Activated T-helper 1 cell treated with anti-CD3 and anti-CD28 coated beads, Interleukin-12 subunit alpha, Interleukin-12 subunit beta, Interleukin-2, Interleukin-4 antibody, amounts not matched to agents 30 ng/mL and 10 ng/mL and 1 ng/mL, durations not matched to agents 14 hours and 24 hours and 36 hours (primary cell): ENCODE measurements at regions not wholly inside any gene's neighbourhood (a gene's known extent, or its start where the extent isn't known, plus 50 kb on each side); places are given as distances from the start of the nearest gene placed in this dataset.
"Not testable (repeated sequence)": the region's sequence is repeated elsewhere in the genome, so short reads cannot be mapped to it uniquely, and the experiment has no call there.

ENCODE experiments used
- DNase-seq: peaks from one replicate; pipeline ENCODE4 v3.0.0; 2021; ENCODE audit warnings: low spot score
- H3K27ac Mint-ChIP-seq: one replicate; pipeline ENCODE4 v1.8.0; 2021; ENCODE audit warnings: mild to moderate bottlenecking, mixed read lengths
- H3K27me3 Mint-ChIP-seq: one replicate; pipeline ENCODE4 v1.8.0; 2022; ENCODE audit warnings: mild to moderate bottlenecking, moderate library complexity, mixed read lengths; ENCODE audit not compliant: insufficient read depth
- H3K36me3 Mint-ChIP-seq: one replicate; pipeline ENCODE4 v1.8.0; 2021; ENCODE audit warnings: low read depth, mixed read lengths
- H3K4me1 Mint-ChIP-seq: one replicate; pipeline ENCODE4 v1.8.0; 2021; ENCODE audit warnings: low read depth, mixed read lengths
- H3K4me3 Mint-ChIP-seq: one replicate; pipeline ENCODE4 v1.8.0; 2021; ENCODE audit warnings: mild to moderate bottlenecking, moderate library complexity, mixed read lengths
- H3K9me3 Mint-ChIP-seq: one replicate; pipeline ENCODE4 v1.8.0; 2021; ENCODE audit warnings: mixed read lengths
- intact Hi-C: fragments of 100-400 bp; cut with micrococcal nuclease; formaldehyde crosslinking; loops from one replicate; pipeline ENCODE4 v1.15.1; 2024

GRCh38 chr2:195531754-195532153, 125.3 kb upstream of the SLC39A10 start:
- intact Hi-C loops, result loop anchor here (5.0 to 10.0 kb wide), 3 partner anchors 169 to 1067 kb away; no protein-coding TSS in a partner anchor
- Mint-ChIP-seq H3K36me3 (peaks cover 18% of the 10 kb centered on the region), H3K27ac (peak overlapping the region; percentile 96), H3K4me3 (peak overlapping the region; percentile 82), H3K9me3 (peaks cover 25% of the 10 kb centered on the region), H3K27me3 (no peaks in the 10 kb centered on the region), H3K4me1 (peaks cover 64% of the 10 kb centered on the region)
- no peak for DNase-seq

GRCh38 chr2:195523242-195523641, 133.8 kb upstream of the SLC39A10 start:
- H3K27ac Mint-ChIP-seq, result peak overlapping the region; percentile 29
- H3K4me3 Mint-ChIP-seq, result peak overlapping the region; percentile 26
- intact Hi-C loops, DNase-seq, H3K9me3 Mint-ChIP-seq, H3K27me3 Mint-ChIP-seq: not testable (repeated sequence)
- H3K36me3 Mint-ChIP-seq, result peaks cover 23% of the 10 kb centered on the region
- peaks cover 30% of the 10 kb centered on the region for H3K4me1 Mint-ChIP-seq

GRCh38 chr2:195521589-195521988, 135.4 kb upstream of the SLC39A10 start:
- Mint-ChIP-seq H3K9me3 (peaks cover 10% of the 10 kb centered on the region), H3K27ac (no peak overlapping the region), H3K4me3 (no peak overlapping the region), H3K4me1 (peaks cover 30% of the 10 kb centered on the region), H3K36me3 (peaks cover 24% of the 10 kb centered on the region), H3K27me3 (no peaks in the 10 kb centered on the region)
- no peak for DNase-seq
- intact Hi-C loops, result no loop called here

- Mint-ChIP-seq H3K4me1 (peaks cover 30% of the 10 kb centered on the region), H3K27me3 (no peaks in the 10 kb centered on the region), H3K36me3 (peaks cover 26% of the 10 kb centered on the region), H3K27ac (no peak overlapping the region), H3K4me3 (no peak overlapping the region), H3K9me3 (peaks cover 5% of the 10 kb centered on the region)
- no peak for DNase-seq
- intact Hi-C loops, result no loop called here
These were observed 136.3 kb upstream of the SLC39A10 start for GRCh38 chr2:195520671-195521155.

GRCh38 chr2:195515551-195515950, 141.5 kb upstream of the SLC39A10 start:
- Mint-ChIP-seq H3K27ac (no peak overlapping the region), H3K36me3 (peaks cover 26% of the 10 kb centered on the region), H3K4me1 (peaks cover 7% of the 10 kb centered on the region), H3K4me3 (no peak overlapping the region), H3K9me3 (peaks cover 3% of the 10 kb centered on the region), H3K27me3 (no peaks in the 10 kb centered on the region)
- no peak for DNase-seq
- intact Hi-C loops, result no loop called here

GRCh38 chr2:195514365-195514764, 142.7 kb upstream of the SLC39A10 start:
- intact Hi-C loops, result no loop called here
- no peak for DNase-seq
- Mint-ChIP-seq H3K27me3 (no peaks in the 10 kb centered on the region), H3K4me1 (peaks cover 9% of the 10 kb centered on the region), H3K27ac (no peak overlapping the region), H3K36me3 (peaks cover 31% of the 10 kb centered on the region), H3K9me3 (peaks cover 6% of the 10 kb centered on the region), H3K4me3 (no peak overlapping the region)

GRCh38 chr2:195513119-195513518, 143.9 kb upstream of the SLC39A10 start:
- DNase-seq, result no peak
- Mint-ChIP-seq H3K27ac (no peak overlapping the region), H3K9me3 (peaks cover 9% of the 10 kb centered on the region), H3K36me3 (peaks cover 32% of the 10 kb centered on the region), H3K27me3 (no peaks in the 10 kb centered on the region), H3K4me3 (no peak overlapping the region), H3K4me1 (peaks cover 17% of the 10 kb centered on the region)
- intact Hi-C loops, result no loop called here

GRCh38 chr2:195509551-195509950, 147.5 kb upstream of the SLC39A10 start:
- peaks cover 23% of the 10 kb centered on the region for H3K4me1 Mint-ChIP-seq
- H3K9me3 Mint-ChIP-seq, result peaks cover 16% of the 10 kb centered on the region
- H3K4me3 Mint-ChIP-seq, result no peak overlapping the region
- H3K27ac Mint-ChIP-seq, result no peak overlapping the region
- no peak for DNase-seq
- peaks cover 39% of the 10 kb centered on the region for H3K36me3 Mint-ChIP-seq
- no peaks in the 10 kb centered on the region for H3K27me3 Mint-ChIP-seq
- intact Hi-C loops, result no loop called here

GRCh38 chr2:195508139-195508455, 148.9 kb upstream of the SLC39A10 start:
- DNase-seq, result no peak
- H3K4me1 Mint-ChIP-seq, result peaks cover 23% of the 10 kb centered on the region
- peaks cover 39% of the 10 kb centered on the region for H3K36me3 Mint-ChIP-seq
- peaks cover 16% of the 10 kb centered on the region for H3K9me3 Mint-ChIP-seq
- no peak overlapping the region for H3K27ac Mint-ChIP-seq
- H3K27me3 Mint-ChIP-seq, result no peaks in the 10 kb centered on the region
- H3K4me3 Mint-ChIP-seq, result no peak overlapping the region
- intact Hi-C loops, result no loop called here

GRCh38 chr2:195507447-195508138, 149.4 kb upstream of the SLC39A10 start:
- Mint-ChIP-seq H3K27ac (no peak overlapping the region), H3K36me3 (peaks cover 36% of the 10 kb centered on the region), H3K4me1 (peaks cover 23% of the 10 kb centered on the region), H3K27me3 (no peaks in the 10 kb centered on the region), H3K4me3 (no peak overlapping the region), H3K9me3 (peaks cover 16% of the 10 kb centered on the region)
- intact Hi-C loops, result no loop called here
- no peak for DNase-seq

GRCh38 chr2:195505701-195506100, 151.3 kb upstream of the SLC39A10 start:
- intact Hi-C loops, result no loop called here
- Mint-ChIP-seq H3K4me3 (no peak overlapping the region), H3K27me3 (no peaks in the 10 kb centered on the region), H3K9me3 (peaks cover 16% of the 10 kb centered on the region), H3K27ac (no peak overlapping the region), H3K4me1 (peaks cover 21% of the 10 kb centered on the region), H3K36me3 (peaks cover 32% of the 10 kb centered on the region)
- no peak for DNase-seq

- Mint-ChIP-seq H3K4me3 (no peak overlapping the region), H3K36me3 (peaks cover 25% of the 10 kb centered on the region), H3K27me3 (no peaks in the 10 kb centered on the region), H3K9me3 (peaks cover 14% of the 10 kb centered on the region), H3K4me1 (peaks cover 26% of the 10 kb centered on the region), H3K27ac (no peak overlapping the region)
- intact Hi-C loops, result no loop called here
- DNase-seq, result no peak
These were observed 153.8 kb upstream of the SLC39A10 start for GRCh38 chr2:195503208-195503607.

GRCh38 chr2:195501746-195502145, 155.3 kb upstream of the SLC39A10 start:
- Mint-ChIP-seq H3K4me3 (no peak overlapping the region), H3K4me1 (peaks cover 31% of the 10 kb centered on the region)
- intact Hi-C loops, result no loop called here

GRCh38 chr2:195500879-195501278, 156.1 kb upstream of the SLC39A10 start:
- Mint-ChIP-seq H3K4me1 (peaks cover 36% of the 10 kb centered on the region), H3K27ac (no peak overlapping the region), H3K4me3 (no peak overlapping the region), H3K36me3 (peaks cover 24% of the 10 kb centered on the region), H3K9me3 (peaks cover 11% of the 10 kb centered on the region), H3K27me3 (no peaks in the 10 kb centered on the region)
- no peak for DNase-seq
- intact Hi-C loops, result no loop called here

More at GRCh38 chr2:195501746-195502145, 155.3 kb upstream of the SLC39A10 start:
- peaks cover 12% of the 10 kb centered on the region for H3K9me3 Mint-ChIP-seq
- DNase-seq, result no peak
- no peaks in the 10 kb centered on the region for H3K27me3 Mint-ChIP-seq
- no peak overlapping the region for H3K27ac Mint-ChIP-seq
- H3K36me3 Mint-ChIP-seq, result peaks cover 20% of the 10 kb centered on the region
